Fibroblast of skin of right biceps (primary cell): ENCODE measurements at regions not wholly inside any gene's neighbourhood (a gene's known extent, or its start where the extent isn't known, plus 50 kb on each side); places are given as distances from the start of the nearest gene placed in this dataset.
"Not testable (repeated sequence)": the region's sequence is repeated elsewhere in the genome, so short reads cannot be mapped to it uniquely, and the experiment has no call there.

Source experiments
- DNase-seq: peaks from one replicate; pipeline ENCODE4 v3.0.0-alpha.2; 2013

GRCh38 chr9:93809204-93809940 lies 145.8 kb downstream of the BARX1 start:
- no peak for DNase-seq

- DNase-seq, result no peak
Observed at GRCh38 chr9:93808115-93809029, 146.8 kb downstream of the BARX1 start.

GRCh38 chr9:93807166-93808074 lies 147.7 kb downstream of the BARX1 start:
- no peak for DNase-seq

- DNase-seq, result no peak
Observed at GRCh38 chr9:93801581-93802284, 153.4 kb downstream of the BARX1 start.

- DNase-seq, result no peak
Observed at GRCh38 chr9:93801120-93801519, 154.0 kb downstream of the BARX1 start.

- DNase-seq, result no peak
Observed at GRCh38 chr9:93792358-93792757, 162.8 kb downstream of the BARX1 start.

- DNase-seq, result no peak
Observed at GRCh38 chr9:93786204-93786603, 169.0 kb downstream of the BARX1 start.

GRCh38 chr9:93776873-93777272 lies 178.3 kb downstream of the BARX1 start:
- DNase-seq, result no peak

- no peak for DNase-seq
Observed at GRCh38 chr9:93776256-93776655, 178.9 kb downstream of the BARX1 start.

GRCh38 chr9:93774331-93775102 lies 180.6 kb downstream of the BARX1 start:
- DNase-seq, result no peak

- DNase-seq, result no peak
Observed at GRCh38 chr9:93771276-93771675, 183.9 kb downstream of the BARX1 start.

GRCh38 chr9:93761822-93762221 lies 185.4 kb downstream of the PHF2 start:
- DNase-seq, result no peak

- no peak for DNase-seq
Observed at GRCh38 chr9:93750045-93750444, 173.7 kb downstream of the PHF2 start.

GRCh38 chr9:93748827-93749226 lies 172.4 kb downstream of the PHF2 start:
- DNase-seq, result not testable (repeated sequence)

GRCh38 chr9:93731963-93732362 lies 155.6 kb downstream of the PHF2 start:
- no peak for DNase-seq

- no peak for DNase-seq
Observed at GRCh38 chr9:93730648-93731047, 154.3 kb downstream of the PHF2 start.

GRCh38 chr9:93730217-93730616 lies 153.8 kb downstream of the PHF2 start:
- DNase-seq, result no peak
